ENCODE measurements at regions not wholly inside any gene's neighbourhood (a gene's known extent, or its start where the extent isn't known, plus 50 kb on each side); places are given as distances from the start of the nearest gene placed in this dataset.

DNA sequence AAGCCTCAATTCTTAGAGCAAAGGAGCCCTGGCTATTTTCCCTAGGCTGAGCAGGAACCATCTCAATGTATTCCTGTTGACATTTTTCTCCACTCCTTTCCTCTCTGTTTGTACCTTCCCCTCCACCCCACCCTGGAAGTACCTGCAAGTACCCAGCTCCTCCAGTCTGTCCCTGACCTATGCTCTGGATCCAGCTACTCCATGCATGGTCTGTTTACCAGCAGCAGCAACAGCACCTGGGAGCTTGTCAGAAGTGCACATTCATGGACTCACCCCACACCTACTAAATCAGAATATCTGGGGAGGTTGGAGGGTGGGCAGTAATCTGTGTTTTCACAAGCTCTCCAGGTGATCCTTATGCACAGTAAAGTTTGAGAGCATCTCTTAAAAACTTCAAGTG, 240.7 kb upstream of the UMPS start:
- no peak for TF ChIP-seq ZKSCAN1 (IDR thresholded peaks at IDR 0.05; ENCODE audit: low read length)
- TF ChIP-seq PLRG1 (conservative IDR thresholded peaks at IDR 0.05), result no peak
- TF ChIP-seq, protein P1, sequence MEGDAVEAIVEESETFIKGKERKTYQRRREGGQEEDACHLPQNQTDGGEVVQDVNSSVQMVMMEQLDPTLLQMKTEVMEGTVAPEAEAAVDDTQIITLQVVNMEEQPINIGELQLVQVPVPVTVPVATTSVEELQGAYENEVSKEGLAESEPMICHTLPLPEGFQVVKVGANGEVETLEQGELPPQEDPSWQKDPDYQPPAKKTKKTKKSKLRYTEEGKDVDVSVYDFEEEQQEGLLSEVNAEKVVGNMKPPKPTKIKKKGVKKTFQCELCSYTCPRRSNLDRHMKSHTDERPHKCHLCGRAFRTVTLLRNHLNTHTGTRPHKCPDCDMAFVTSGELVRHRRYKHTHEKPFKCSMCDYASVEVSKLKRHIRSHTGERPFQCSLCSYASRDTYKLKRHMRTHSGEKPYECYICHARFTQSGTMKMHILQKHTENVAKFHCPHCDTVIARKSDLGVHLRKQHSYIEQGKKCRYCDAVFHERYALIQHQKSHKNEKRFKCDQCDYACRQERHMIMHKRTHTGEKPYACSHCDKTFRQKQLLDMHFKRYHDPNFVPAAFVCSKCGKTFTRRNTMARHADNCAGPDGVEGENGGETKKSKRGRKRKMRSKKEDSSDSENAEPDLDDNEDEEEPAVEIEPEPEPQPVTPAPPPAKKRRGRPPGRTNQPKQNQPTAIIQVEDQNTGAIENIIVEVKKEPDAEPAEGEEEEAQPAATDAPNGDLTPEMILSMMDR (CRISPR knock-in tag; IDR thresholded peaks at IDR 0.05), result no peak
- TF ChIP-seq, protein P2, sequence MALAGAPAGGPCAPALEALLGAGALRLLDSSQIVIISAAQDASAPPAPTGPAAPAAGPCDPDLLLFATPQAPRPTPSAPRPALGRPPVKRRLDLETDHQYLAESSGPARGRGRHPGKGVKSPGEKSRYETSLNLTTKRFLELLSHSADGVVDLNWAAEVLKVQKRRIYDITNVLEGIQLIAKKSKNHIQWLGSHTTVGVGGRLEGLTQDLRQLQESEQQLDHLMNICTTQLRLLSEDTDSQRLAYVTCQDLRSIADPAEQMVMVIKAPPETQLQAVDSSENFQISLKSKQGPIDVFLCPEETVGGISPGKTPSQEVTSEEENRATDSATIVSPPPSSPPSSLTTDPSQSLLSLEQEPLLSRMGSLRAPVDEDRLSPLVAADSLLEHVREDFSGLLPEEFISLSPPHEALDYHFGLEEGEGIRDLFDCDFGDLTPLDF (CRISPR knock-in tag; IDR thresholded peaks at IDR 0.05), result no peak

Measured in HepG2 (cell line).